Calu3 (cell line): ENCODE measurements at regions not wholly inside any gene's neighbourhood (a gene's known extent, or its start where the extent isn't known, plus 50 kb on each side); places are given as distances from the start of the nearest gene placed in this dataset.

ENCODE experiments used
- BruUV-seq: library from RNA; stranded (reverse); fragments of 400-500 nt; replicated peaks from 2 replicates; lab custom pipeline; 2021; lab: Mats Ljungman, UMichigan
- CTCF ChIA-PET: fragments of 300-600 bp; sonication (Branson Sonifier 250); formaldehyde crosslinking; loops from one replicate; lab custom pipeline; 2022; ENCODE audit warnings: antibody characterized with exemption; lab: Charles Lee
- DNase-seq: peaks from one replicate; pipeline ENCODE4 v3.0.0; 2022
- H3K27ac Mint-ChIP-seq: one replicate; pipeline ENCODE4 v1.8.0; 2022; ENCODE audit warnings: mixed read lengths; ENCODE audit not compliant: unreplicated experiment
- H3K27me3 Mint-ChIP-seq: one replicate; pipeline ENCODE4 v1.8.0; 2022; ENCODE audit warnings: mixed read lengths; ENCODE audit not compliant: unreplicated experiment
- H3K36me3 Mint-ChIP-seq: one replicate; pipeline ENCODE4 v1.8.0; 2022; ENCODE audit warnings: mild to moderate bottlenecking, moderate library complexity, mixed read lengths; ENCODE audit not compliant: insufficient read depth, unreplicated experiment
- H3K4me1 Mint-ChIP-seq: one replicate; pipeline ENCODE4 v1.8.0; 2022; ENCODE audit warnings: mild to moderate bottlenecking, low read depth, mixed read lengths; ENCODE audit not compliant: unreplicated experiment
- H3K4me3 Mint-ChIP-seq: one replicate; pipeline ENCODE4 v1.8.0; 2022; ENCODE audit warnings: mild to moderate bottlenecking, low read depth, moderate library complexity, mixed read lengths; ENCODE audit not compliant: unreplicated experiment
- H3K9me3 Mint-ChIP-seq: one replicate; pipeline ENCODE4 v1.8.0; 2022; ENCODE audit warnings: low read depth, mixed read lengths; ENCODE audit not compliant: unreplicated experiment
- CTCF ChIP-seq: fragments of 200-600 bp; IDR thresholded peaks from one replicate; pipeline ENCODE4 v1.8.0; 2022; ENCODE audit warnings: antibody characterized with exemption; ENCODE audit not compliant: unreplicated experiment
- intact Hi-C: fragments of 100-400 bp; cut with micrococcal nuclease; formaldehyde crosslinking; loops from one replicate; pipeline ENCODE4 v1.10.0; 2022; ENCODE audit not compliant: unreplicated experiment

DNA sequence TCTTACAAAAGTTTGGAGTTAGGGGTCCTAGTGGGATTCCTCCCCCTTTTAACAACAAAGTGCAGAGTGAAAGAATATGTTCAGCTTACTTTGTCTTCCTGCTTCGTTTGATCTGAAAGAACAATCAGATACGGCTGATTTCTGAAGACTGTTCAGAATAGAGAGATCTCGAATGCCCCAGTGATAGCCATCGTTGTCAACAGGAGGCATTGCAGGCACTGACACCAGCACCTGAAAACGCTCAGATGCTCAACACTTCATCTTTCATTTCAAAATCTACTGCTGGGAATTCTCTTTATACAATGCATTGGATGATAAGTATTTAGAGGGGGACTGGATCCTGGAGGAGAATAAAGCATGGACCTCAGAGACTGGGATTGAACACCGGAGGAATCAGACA, 186.3 kb upstream of the TENM3 start:
- no TSS peak for BruUV-seq
- Mint-ChIP-seq H3K36me3 (no peaks in the 10 kb centered on the region), H3K27me3 (no peaks in the 10 kb centered on the region), H3K4me1 (no peaks in the 10 kb centered on the region), H3K4me3 (no peak overlapping the region), H3K27ac (no peak overlapping the region), H3K9me3 (no peaks in the 10 kb centered on the region)
- intact Hi-C loops: no loop called here
- no peak for TF ChIP-seq CTCF
- CTCF ChIA-PET: no interaction called here
- DNase-seq: no peak

GRCh38 chr4:182062458-182062857, 180.7 kb upstream of the TENM3 start:
- Mint-ChIP-seq H3K4me3 (no peak overlapping the region), H3K27me3 (no peaks in the 10 kb centered on the region), H3K9me3 (no peaks in the 10 kb centered on the region), H3K36me3 (no peaks in the 10 kb centered on the region), H3K27ac (no peak overlapping the region), H3K4me1 (no peaks in the 10 kb centered on the region)
- intact Hi-C loops: no loop called here
- no peak for DNase-seq
- CTCF ChIA-PET: no interaction called here
- TF ChIP-seq CTCF: no peak
- BruUV-seq: no TSS peak

GRCh38 chr4:182062936-182063335, 180.3 kb upstream of the TENM3 start:
- no peak overlapping the region for H3K27ac Mint-ChIP-seq
- TF ChIP-seq CTCF: no peak
- BruUV-seq: no TSS peak
- CTCF ChIA-PET: no interaction called here
- no peaks in the 10 kb centered on the region for H3K4me1 Mint-ChIP-seq
- no peak for DNase-seq
- H3K9me3 Mint-ChIP-seq: no peaks in the 10 kb centered on the region
- H3K36me3 Mint-ChIP-seq: no peaks in the 10 kb centered on the region
- H3K4me3 Mint-ChIP-seq: no peak overlapping the region
- intact Hi-C loops: no loop called here
- no peaks in the 10 kb centered on the region for H3K27me3 Mint-ChIP-seq

GRCh38 chr4:182063651-182064050, 179.6 kb upstream of the TENM3 start:
- CTCF ChIA-PET: no interaction called here
- BruUV-seq: no TSS peak
- H3K27me3 Mint-ChIP-seq: no peaks in the 10 kb centered on the region
- no peak for DNase-seq
- H3K4me3 Mint-ChIP-seq: no peak overlapping the region
- H3K27ac Mint-ChIP-seq: no peak overlapping the region
- intact Hi-C loops: no loop called here
- TF ChIP-seq CTCF: no peak
- no peaks in the 10 kb centered on the region for H3K9me3 Mint-ChIP-seq
- no peaks in the 10 kb centered on the region for H3K36me3 Mint-ChIP-seq
- no peaks in the 10 kb centered on the region for H3K4me1 Mint-ChIP-seq
